ENCODE measurements at regions not wholly inside any gene's neighbourhood (a gene's known extent, or its start where the extent isn't known, plus 50 kb on each side); places are given as distances from the start of the nearest gene placed in this dataset.

DNA sequence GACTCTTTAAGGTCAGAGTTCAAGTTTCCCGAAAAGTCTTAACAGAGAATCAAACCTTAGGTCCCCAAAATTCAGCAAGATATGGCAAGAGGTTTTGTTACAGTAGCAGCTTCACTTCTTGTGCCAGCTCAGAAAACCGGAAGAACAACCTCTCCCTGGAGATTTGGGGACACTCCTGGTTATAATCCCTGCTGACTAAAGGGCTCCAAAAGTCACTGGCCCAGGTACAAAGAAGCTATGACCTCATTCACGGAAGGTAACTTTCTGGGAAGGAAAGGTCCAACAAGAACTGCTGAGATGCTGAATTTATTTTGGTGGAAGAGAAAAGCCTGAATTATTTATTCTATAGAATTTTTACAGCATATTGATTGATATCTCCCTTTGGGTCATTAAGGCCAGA, 55.6 kb upstream of the DIO2 start:
- Histone ChIP-seq H3K4me1 (ENCODE audit: control insufficient read depth, insufficient read depth, low read length, unreplicated experiment) (peaks cover 12% of the 10 kb centered on the region), H3K36me3 (ENCODE audit: insufficient read depth, low read length) (no peaks in the 10 kb centered on the region), H3K27ac (ENCODE audit: low read depth, low read length) (no peak overlapping the region), H3K4me3 (ENCODE audit: low read depth, low read length) (no peak overlapping the region), H3K27me3 (ENCODE audit: insufficient read depth, low read length) (no peaks in the 10 kb centered on the region), H3K79me2 (ENCODE audit: control insufficient read depth, insufficient read depth, low read length, unreplicated experiment) (no peaks in the 10 kb centered on the region), H2AFZ (ENCODE audit: low read length, unreplicated experiment) (no peak overlapping the region)

DNA sequence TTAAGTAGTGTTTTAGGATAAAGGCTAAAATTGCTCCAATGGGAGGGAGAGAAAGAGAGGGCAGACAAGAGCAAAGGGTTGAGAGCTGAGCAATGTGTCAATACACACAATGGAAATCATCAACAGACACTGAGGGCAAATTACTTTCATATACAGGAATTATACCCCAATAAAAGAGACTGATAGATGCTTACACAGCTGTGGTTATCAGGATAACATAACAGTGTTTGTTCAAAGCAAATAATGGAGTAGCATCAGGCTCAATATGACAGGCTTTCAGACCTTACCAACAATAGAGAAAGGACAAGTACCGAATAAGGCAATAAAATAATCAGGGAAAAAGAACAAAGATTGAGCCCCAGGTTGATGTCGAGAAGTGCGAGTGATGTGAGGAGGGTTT, 53.4 kb upstream of the DIO2 start:
- no peak overlapping the region for H3K4me3 ChIP-seq (ENCODE audit: low read depth, low read length)
- no peaks in the 10 kb centered on the region for H3K36me3 ChIP-seq (ENCODE audit: insufficient read depth, low read length)
- no peaks in the 10 kb centered on the region for H3K27me3 ChIP-seq (ENCODE audit: insufficient read depth, low read length)
- no peak overlapping the region for H3K27ac ChIP-seq (ENCODE audit: low read depth, low read length)
- H3K79me2 ChIP-seq (ENCODE audit: control insufficient read depth, insufficient read depth, low read length, unreplicated experiment) = no peaks in the 10 kb centered on the region
- peaks cover 9% of the 10 kb centered on the region for H3K4me1 ChIP-seq (ENCODE audit: control insufficient read depth, insufficient read depth, low read length, unreplicated experiment)
- no peak overlapping the region for H2AFZ ChIP-seq (ENCODE audit: low read length, unreplicated experiment)
